ENCODE measurements at regions not wholly inside any gene's neighbourhood (a gene's known extent, or its start where the extent isn't known, plus 50 kb on each side); places are given as distances from the start of the nearest gene placed in this dataset.

- TF ChIP-seq CEBPB (tag; IDR thresholded peaks at IDR 0.05) (peak; percentile 37; the same call in 1 of the 2 replicates), HNRNPK (IDR thresholded peaks at IDR 0.05; ENCODE audit: low read depth, low read length, poor library complexity, severe bottlenecking) (no peak), UBTF (IDR thresholded peaks at IDR 0.05; ENCODE audit: borderline replicate concordance in 1 of 2, low read depth in 2 of 2, low read length in 2 of 2) (no peak), ASH1L (IDR thresholded peaks at IDR 0.05; ENCODE audit: borderline replicate concordance, low read depth, partially characterized antibody) (no peak), CEBPG (CRISPR knock-in tag; IDR thresholded peaks at IDR 0.05) (no peak), CEBPG (tag; conservative IDR thresholded peaks at IDR 0.05 in 1 of 2, IDR thresholded peaks at IDR 0.05 in 1 of 2) (peak in 1 of 2 experiments; percentile 43; a peak in 1 of 4 replicates), ZKSCAN8 (CRISPR knock-in tag; IDR thresholded peaks at IDR 0.05) (no peak), JUN (IDR thresholded peaks at IDR 0.05; ENCODE audit: borderline replicate concordance, low read depth, low read length) (no peak), JUN (CRISPR knock-in tag; IDR thresholded peaks at IDR 0.05; ENCODE audit: borderline replicate concordance) (no peak), POLR3A (IDR thresholded peaks at IDR 0.05; ENCODE audit: borderline replicate concordance, extremely low read depth, insufficient read depth, insufficient read length) (no peak)
Observed at GRCh38 chr5:145463634-145464033, 371.5 kb downstream of the PRELID2 start (continued).

All from K562 (cell line).